ENCODE measurements at regions not wholly inside any gene's neighbourhood (a gene's known extent, or its start where the extent isn't known, plus 50 kb on each side); places are given as distances from the start of the nearest gene placed in this dataset.

- TF ChIP-seq NFIC (IDR thresholded peaks at IDR 0.05) (no peak), EP300 (IDR thresholded peaks at IDR 0.05; ENCODE audit: borderline replicate concordance) (no peak), CREB1 (IDR thresholded peaks at IDR 0.05; ENCODE audit: low read depth) (no peak), TEAD4 (IDR thresholded peaks at IDR 0.05) (no peak), YY1 (IDR thresholded peaks at IDR 0.05; ENCODE audit: low read depth) (no peak), ZBTB7A (IDR thresholded peaks at IDR 0.05; ENCODE audit: low read depth) (no peak), CEBPB (IDR thresholded peaks at IDR 0.05) (no peak), FOXM1 (IDR thresholded peaks at IDR 0.05; ENCODE audit: borderline replicate concordance, low read depth) (no peak), TAF1 (IDR thresholded peaks at IDR 0.05; ENCODE audit: low read depth) (no peak), RAD21 (IDR thresholded peaks at IDR 0.05; ENCODE audit: low read depth) (no peak)
- TF ChIP-seq, protein P1, sequence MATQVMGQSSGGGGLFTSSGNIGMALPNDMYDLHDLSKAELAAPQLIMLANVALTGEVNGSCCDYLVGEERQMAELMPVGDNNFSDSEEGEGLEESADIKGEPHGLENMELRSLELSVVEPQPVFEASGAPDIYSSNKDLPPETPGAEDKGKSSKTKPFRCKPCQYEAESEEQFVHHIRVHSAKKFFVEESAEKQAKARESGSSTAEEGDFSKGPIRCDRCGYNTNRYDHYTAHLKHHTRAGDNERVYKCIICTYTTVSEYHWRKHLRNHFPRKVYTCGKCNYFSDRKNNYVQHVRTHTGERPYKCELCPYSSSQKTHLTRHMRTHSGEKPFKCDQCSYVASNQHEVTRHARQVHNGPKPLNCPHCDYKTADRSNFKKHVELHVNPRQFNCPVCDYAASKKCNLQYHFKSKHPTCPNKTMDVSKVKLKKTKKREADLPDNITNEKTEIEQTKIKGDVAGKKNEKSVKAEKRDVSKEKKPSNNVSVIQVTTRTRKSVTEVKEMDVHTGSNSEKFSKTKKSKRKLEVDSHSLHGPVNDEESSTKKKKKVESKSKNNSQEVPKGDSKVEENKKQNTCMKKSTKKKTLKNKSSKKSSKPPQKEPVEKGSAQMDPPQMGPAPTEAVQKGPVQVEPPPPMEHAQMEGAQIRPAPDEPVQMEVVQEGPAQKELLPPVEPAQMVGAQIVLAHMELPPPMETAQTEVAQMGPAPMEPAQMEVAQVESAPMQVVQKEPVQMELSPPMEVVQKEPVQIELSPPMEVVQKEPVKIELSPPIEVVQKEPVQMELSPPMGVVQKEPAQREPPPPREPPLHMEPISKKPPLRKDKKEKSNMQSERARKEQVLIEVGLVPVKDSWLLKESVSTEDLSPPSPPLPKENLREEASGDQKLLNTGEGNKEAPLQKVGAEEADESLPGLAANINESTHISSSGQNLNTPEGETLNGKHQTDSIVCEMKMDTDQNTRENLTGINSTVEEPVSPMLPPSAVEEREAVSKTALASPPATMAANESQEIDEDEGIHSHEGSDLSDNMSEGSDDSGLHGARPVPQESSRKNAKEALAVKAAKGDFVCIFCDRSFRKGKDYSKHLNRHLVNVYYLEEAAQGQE (IDR thresholded peaks at IDR 0.05; ENCODE audit: low read depth): no peak
- TF ChIP-seq, protein P2, sequence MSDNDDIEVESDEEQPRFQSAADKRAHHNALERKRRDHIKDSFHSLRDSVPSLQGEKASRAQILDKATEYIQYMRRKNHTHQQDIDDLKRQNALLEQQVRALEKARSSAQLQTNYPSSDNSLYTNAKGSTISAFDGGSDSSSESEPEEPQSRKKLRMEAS (IDR thresholded peaks at IDR 0.05): no peak
- TF ChIP-seq, protein P3, sequence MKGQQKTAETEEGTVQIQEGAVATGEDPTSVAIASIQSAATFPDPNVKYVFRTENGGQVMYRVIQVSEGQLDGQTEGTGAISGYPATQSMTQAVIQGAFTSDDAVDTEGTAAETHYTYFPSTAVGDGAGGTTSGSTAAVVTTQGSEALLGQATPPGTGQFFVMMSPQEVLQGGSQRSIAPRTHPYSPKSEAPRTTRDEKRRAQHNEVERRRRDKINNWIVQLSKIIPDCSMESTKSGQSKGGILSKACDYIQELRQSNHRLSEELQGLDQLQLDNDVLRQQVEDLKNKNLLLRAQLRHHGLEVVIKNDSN (IDR thresholded peaks at IDR 0.05): no peak
Measured at GRCh38 chr13:106117035-106117434, 418.4 kb downstream of the EFNB2 start.
